Stimulated activated CD4-positive, alpha-beta T cell treated with anti-CD3 and anti-CD28 coated beads, Interleukin-15, amount 100 ng/mL, for 48 hours (primary cell): ENCODE measurements at regions not wholly inside any gene's neighbourhood (a gene's known extent, or its start where the extent isn't known, plus 50 kb on each side); places are given as distances from the start of the nearest gene placed in this dataset.

ENCODE experiments used
- DNase-seq, 2 donors: peaks; one replicate each; pipeline ENCODE4 v3.0.0-alpha.2; 2020; ENCODE audit warnings: low read depth in 2 of 2

DNA sequence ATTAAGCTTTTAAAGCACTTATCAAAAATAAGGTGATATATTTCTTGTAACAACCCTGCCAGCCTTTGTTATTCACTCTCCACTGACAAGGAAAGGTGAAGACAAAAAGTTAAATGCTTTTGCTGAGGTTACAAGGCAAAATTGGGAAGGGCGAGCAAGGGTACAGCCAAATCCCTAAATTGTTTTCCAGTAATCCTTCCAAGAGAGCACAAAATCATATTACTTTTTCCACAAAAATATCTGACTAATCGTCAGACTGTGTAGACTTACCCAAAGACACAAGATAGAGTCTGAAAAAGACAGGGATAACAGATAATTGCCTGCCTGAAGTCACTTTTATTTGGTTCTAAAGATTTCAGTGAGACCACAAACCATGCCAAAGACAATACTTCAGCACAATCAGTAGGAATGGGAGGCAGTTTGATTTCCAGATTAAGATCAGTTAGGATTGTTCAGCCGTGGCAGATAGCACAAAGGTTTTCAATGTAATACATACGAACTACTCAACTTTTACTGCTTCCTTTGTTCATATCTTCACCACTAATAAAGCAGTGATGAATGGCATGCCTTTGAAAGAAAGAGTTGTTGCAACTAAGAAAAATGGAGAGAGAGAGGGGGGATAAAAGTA lies 383.8 kb upstream of the TUSC1 start:
- no peak for DNase-seq

DNA sequence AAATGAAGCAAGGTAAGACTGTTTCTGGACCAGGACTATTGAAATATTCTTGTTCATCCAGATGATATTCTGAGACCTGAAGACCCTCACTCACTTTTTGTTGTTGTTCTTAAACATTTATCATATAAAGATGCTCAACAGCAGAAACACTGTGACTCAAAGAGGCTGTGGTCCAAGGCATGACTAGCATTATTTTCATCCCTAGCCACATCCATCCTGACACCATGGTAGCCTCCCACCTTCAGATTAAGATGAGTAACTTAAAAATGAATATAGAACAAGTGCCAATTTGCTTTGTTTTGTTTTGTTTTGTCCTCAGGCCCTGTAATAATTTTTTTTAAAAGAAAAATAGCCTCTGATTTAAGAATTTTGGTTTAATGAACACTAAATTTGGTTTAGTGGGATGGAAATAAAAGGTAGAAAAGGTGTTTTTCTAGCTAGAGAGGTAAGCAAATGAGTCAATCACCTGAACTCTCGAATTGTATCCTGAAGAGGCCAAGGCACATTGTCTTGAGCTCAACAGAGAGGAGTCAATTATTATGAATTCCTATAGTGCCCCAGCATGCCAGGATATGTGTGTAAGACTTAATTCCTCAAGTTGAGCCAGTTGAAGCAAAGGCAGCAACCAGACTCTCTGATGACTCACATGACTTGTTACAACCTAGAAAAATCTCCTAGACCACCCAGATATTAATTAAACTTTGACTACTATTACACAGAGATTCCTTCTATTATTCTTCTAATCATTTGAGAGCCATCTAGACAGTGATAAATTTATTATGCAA lies 380.1 kb upstream of the TUSC1 start:
- DNase-seq, result no peak

- DNase-seq, result no peak
These were observed 378.8 kb upstream of the TUSC1 start for GRCh38 chr9:26057050-26057449.

DNA sequence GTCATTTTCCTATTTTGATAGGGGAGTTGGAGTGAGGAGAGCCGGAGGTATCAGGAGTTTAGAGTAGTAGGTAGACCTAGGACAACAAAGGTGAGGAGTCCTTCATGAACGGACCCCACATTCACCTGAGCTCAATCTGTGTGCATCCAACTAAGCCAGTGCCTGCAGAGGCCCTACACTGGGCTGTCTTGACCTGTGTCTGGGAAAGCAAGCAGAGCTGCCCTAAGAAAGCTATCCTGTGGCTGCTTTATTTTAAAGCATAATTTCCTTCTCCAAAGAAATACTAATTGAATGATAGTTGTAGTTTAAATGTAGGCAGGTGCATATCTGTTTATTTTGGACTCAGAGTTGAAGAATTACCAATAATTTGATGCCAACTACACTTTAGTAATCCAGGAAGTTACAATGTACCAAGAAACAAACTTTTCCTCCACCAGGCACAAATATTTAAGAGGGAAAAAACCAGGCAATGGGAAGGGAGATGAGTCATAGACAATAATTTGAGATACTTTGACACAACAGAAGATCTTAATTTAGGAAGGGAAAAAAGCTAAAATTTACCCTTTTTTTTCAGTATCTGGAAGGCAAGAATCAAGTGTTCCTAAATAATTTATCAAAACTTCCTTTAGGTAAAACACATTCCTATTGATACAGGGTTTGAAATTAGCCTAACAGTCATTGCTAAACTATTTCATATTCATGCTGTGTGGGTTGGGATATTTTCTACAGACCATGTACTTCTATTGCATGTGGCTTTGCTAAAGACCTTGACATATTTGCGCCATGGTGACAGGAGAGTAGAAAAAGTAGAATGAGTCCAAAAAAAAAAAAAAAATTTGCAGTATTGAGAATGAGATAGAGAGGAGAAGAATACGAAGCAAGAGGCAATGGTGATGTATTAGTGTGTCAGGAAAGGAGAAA lies 376.6 kb upstream of the TUSC1 start:
- no peak for DNase-seq

GRCh38 chr9:26053954-26054353 lies 375.7 kb upstream of the TUSC1 start:
- no peak for DNase-seq

GRCh38 chr9:26043431-26043830 lies 365.2 kb upstream of the TUSC1 start:
- no peak for DNase-seq

DNA sequence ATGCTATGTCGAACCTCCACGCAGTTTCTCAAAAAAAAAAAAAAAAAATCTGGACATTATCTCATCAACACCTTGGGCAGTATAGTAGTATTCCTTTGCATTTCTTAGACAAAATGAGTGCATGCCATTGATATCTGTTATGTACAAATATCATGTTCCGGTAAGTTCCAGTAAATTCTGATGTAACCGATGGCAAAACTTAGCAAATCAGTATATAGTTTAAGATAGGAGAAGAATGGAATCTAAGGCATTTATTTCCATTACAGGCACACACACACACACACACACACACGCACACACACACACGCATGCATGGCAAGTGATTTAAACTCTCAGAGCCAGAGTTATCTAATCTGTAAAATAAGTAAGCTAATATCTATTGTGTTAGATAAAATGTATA lies 356.5 kb upstream of the TUSC1 start:
- no peak for DNase-seq

GRCh38 chr9:26033336-26033735 lies 355.1 kb upstream of the TUSC1 start:
- no peak for DNase-seq

DNA sequence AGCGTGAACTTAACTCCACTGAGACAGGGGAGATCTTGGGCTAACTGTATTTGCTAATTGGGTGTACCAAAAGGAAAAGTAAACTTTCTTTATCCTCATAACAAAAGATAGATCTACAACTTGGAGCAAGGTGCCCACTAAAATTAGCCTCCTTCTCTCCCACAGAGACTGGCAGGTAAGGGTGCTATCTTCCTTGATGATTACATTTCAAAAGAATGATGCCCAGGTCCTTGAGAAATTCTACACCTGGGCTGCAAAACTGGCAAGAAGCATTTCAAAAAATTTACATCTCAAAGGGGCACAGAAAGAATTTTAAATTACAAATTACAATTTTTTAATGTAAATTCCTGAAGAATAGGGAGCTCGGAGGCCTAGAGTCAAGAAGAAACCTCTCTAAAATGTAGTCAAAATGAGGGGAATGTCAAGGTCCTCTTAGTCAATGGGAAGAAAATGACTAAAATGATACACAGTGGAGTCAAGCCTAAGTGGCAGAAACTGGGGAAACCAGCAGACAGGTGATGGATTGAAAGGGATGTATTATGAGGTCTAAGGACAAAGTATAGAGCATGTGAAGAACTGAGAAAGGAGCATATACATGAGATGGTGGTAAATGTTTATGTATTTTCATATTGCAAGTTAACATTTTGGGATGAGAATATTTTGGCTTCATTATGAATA lies 348.3 kb upstream of the TUSC1 start:
- no peak for DNase-seq

DNA sequence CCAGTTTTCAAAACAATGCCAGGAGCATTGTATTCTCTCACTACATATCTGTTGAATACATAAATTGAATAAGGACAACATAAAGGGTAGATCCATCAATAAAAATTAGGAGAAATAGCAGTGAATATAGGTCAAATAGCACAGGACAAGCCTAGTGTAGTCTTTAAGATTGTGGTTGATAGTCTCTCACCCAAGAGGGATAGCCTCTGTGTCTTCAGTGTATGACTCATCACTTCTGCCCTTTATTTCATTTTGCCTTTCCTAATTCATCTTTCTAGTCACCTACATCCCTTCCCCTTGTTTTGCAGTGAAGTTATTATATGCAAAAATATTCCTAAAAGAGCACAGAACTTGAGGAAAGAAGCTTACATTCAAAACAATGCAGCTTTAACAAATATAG lies 335.0 kb upstream of the TUSC1 start:
- DNase-seq, result no peak

GRCh38 chr9:26012797-26013196 lies 334.6 kb upstream of the TUSC1 start:
- no peak for DNase-seq

DNA sequence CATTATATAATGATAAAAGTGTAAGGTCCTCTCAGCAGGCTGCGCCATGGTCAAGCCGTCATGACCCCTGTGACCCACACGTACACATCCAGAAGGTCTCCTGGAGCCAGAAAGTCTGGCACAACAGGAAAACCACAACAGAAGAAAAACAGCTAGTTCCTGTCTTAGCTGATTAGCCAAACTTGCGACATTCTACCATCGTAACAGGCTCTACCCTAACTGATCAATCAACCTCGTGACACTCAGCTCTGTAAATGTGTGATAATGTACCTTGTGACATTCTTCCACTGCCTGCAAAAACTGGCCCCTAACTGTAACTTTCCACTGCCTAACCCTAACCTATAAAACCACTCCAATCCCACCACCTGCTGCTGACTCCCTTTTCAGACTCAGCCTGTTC lies 316.4 kb upstream of the TUSC1 start:
- no peak for DNase-seq

- no peak for DNase-seq
These were observed 312.1 kb upstream of the TUSC1 start for GRCh38 chr9:25990376-25990775.

DNA sequence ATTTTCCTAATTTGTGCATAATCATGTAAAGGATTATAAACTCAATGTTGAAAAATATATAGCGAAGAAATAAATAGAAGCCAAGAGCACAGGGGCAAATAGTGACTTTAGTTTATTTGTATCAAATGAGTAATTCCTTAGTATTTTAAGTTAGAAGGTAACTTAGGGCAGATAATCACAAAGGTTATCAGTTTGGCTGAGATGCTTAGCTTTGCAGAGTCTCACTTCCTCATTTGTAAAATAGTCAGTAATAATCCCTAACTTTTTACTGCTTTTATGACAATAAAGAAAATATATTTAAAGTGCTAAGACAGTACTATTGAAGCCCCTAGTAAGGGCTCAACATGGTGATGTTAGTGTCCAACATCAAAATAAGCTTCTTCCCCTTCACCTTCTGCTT lies 297.4 kb upstream of the TUSC1 start:
- no peak for DNase-seq

DNA sequence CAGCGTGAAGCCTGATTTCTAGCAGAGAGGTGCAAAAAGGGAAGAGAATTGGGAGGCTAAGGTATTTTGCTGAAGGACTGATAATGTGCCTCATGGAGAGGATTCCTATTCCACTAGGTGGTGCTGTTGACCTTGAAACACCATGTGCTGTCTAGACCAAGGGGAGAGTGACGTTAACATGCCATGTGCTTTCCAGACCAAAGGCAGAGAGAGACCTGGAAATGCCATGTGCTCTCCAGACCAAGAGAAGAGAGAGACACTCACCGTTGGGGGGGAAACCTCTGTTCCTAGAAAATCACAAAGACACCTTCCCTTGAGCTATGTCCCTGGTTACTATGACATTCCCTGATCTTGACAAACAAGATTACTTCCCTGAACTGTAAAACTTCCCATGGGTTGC lies 286.0 kb upstream of the TUSC1 start:
- no peak for DNase-seq

DNA sequence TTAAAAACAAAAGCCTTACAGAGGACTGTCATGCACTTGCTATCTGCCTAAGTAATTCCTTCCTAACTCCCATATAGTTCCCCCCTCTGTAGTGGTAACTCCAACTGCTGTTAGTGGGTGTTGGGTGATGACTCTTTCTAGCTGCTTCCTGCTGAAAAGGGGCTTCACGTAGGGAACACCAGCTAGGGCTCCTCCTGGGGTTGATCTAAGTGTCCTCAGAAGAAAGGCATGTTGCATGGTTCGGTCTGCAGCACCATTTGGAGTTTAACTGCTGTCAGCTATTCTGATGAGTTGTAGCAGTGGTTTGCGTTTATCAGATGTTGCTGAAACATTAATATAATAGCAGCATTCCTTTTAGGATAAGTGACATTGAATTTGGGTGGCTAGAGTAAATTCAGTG lies 281.9 kb upstream of the TUSC1 start:
- no peak for DNase-seq

DNA sequence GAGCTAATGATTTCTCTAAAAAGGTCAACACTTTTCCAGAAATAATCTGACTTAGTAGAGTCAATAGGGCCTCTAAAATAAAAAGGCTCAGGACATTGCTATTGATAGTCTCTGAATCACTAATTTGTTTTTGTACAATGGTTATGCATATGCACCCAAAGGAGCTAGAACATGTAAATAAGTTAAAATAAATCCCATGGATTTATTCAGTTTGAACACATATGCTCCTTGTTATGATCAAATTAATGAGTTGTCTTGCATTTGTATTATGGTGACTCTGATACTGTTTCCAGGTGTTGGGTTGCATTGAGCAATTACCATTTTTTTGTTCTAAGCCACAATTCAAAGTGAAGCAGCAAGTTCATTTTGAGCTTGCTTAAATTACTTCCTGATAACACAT lies 276.0 kb upstream of the TUSC1 start:
- no peak for DNase-seq

DNA sequence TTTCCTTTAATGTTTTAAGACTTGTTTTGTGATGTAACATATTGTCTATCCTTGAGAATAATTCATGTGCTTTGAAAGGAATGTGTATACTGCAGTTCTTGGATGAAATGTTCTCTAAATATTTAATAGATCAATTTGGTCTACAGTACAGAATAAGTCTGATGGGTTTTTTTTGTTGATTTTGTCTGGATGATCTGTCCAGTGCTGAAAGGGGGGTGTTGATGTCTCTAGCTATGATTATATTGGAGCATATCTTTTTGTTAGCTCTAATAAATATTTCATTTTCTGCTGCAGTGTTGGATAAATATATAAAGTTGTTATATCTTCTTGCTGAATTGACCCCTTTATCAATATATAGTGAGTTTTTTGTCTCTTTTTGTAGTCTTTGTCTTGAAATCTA lies 269.9 kb upstream of the TUSC1 start:
- DNase-seq, result no peak

GRCh38 chr9:25939126-25939525 lies 260.9 kb upstream of the TUSC1 start:
- DNase-seq, result no peak

- no peak for DNase-seq
These were observed 257.8 kb upstream of the TUSC1 start for GRCh38 chr9:25936031-25936430.

- no peak for DNase-seq
These were observed 256.9 kb upstream of the TUSC1 start for GRCh38 chr9:25935188-25935587.

- no peak for DNase-seq
These were observed 240.5 kb upstream of the TUSC1 start for GRCh38 chr9:25918761-25919160.
